Spleen (tissue), 7 donors: ENCODE measurements at regions not wholly inside any gene's neighbourhood (a gene's known extent, or its start where the extent isn't known, plus 50 kb on each side); places are given as distances from the start of the nearest gene placed in this dataset.

Source experiments
- CTCF ChIP-seq, 11 experiments: fragments of 200-600 bp in 7 of 11; fragments of 450-650 bp in 4 of 11; sonication (generic) in 4 of 11; IDR thresholded peaks in 8 of 11; conservative IDR thresholded peaks in 3 of 11; 1 replicate in 7 of 11; 2 replicates in 4 of 11; pipeline versions ENCODE4 v1.4.0 to v1.8.0; 2016 to 2021; ENCODE audit warnings: antibody characterized with exemption in 11 of 11, inconsistent platforms in 4 of 11, mild to moderate bottlenecking in 1 of 11
- POLR2AphosphoS5 ChIP-seq, 3 donors: sonication (generic); formaldehyde crosslinking; IDR thresholded peaks; one replicate each; pipeline ENCODE4 v1.5.1; 2017; ENCODE audit warnings: antibody characterized with exemption in 3 of 3
- donor health status: DM: no; HTN: no; CAD: no; lungs with moderate emphysema.
- donor health status: DM: no; HTN: no; CAD: no.
- donor health status: DM: no; HTN: no; CAD: no.

- TF ChIP-seq POLR2AphosphoS5 (IDR thresholded peaks at IDR 0.05) (no peak), CTCF (IDR thresholded peaks at IDR 0.05 in 8 of 11, conservative IDR thresholded peaks at IDR 0.05 in 3 of 11) (no peak)
These were observed 182.0 kb upstream of the STARD13 start for GRCh38 chr13:33467556-33467955.
